Panc1 (cell line): ENCODE measurements at regions not wholly inside any gene's neighbourhood (a gene's known extent, or its start where the extent isn't known, plus 50 kb on each side); places are given as distances from the start of the nearest gene placed in this dataset.

Experiments used
- CTCF ChIP-seq: fragments of 450-650 bp; IDR thresholded peaks from 2 replicates; pipeline ENCODE4 v1.5.1; 2017; ENCODE audit warnings: mild to moderate bottlenecking
- TCF7L2 ChIP-seq: IDR thresholded peaks from 2 replicates; pipeline ENCODE4 v1.6.1; 2011; ENCODE audit warnings: mild to moderate bottlenecking, low read depth, low read length, inconsistent platforms
- TF ChIP-seq, protein P1 (sequence below), 2 experiments: IDR thresholded peaks; 2 replicates each; pipeline ENCODE4 v1.6.1; 2011 to 2012; ENCODE audit warnings: low read depth in 2 of 2, control low read depth in 1 of 2, low read length in 1 of 2, mild to moderate bottlenecking in 1 of 2, moderate library complexity in 1 of 2; ENCODE audit not compliant: insufficient read depth in 1 of 2

DNA sequence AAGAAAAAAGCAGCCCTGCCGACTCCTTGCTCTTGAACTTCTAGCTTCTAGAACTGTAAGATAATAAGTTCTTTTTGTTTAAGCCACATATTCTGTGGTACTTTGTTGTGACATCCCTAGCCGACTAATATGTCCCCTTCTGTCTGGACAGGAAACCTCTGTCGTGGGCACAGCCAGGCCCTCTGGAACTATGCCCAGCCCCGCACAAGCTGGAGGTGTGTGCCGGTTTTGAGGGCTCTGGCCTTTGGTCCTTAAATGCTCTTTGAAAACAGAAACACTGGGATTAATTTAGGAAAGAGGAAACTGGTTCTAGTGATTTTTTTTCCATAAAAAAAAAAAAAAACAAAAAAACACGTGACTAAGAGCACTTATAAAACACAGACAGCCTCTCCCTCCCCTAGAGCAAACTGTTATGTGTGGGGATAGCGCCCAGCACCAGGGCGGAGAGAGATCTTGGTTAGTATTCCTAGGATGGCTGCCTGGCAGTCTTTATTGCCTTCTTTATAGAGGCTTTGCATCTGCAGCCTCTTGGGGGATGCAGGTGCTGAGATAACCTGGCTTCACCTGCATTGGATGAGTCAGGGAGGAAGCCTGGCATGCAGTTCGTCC, 244.3 kb downstream of the NFATC2 start:
- TF ChIP-seq CTCF (no peak), TCF7L2 (no peak)
- TF ChIP-seq, protein P1, sequence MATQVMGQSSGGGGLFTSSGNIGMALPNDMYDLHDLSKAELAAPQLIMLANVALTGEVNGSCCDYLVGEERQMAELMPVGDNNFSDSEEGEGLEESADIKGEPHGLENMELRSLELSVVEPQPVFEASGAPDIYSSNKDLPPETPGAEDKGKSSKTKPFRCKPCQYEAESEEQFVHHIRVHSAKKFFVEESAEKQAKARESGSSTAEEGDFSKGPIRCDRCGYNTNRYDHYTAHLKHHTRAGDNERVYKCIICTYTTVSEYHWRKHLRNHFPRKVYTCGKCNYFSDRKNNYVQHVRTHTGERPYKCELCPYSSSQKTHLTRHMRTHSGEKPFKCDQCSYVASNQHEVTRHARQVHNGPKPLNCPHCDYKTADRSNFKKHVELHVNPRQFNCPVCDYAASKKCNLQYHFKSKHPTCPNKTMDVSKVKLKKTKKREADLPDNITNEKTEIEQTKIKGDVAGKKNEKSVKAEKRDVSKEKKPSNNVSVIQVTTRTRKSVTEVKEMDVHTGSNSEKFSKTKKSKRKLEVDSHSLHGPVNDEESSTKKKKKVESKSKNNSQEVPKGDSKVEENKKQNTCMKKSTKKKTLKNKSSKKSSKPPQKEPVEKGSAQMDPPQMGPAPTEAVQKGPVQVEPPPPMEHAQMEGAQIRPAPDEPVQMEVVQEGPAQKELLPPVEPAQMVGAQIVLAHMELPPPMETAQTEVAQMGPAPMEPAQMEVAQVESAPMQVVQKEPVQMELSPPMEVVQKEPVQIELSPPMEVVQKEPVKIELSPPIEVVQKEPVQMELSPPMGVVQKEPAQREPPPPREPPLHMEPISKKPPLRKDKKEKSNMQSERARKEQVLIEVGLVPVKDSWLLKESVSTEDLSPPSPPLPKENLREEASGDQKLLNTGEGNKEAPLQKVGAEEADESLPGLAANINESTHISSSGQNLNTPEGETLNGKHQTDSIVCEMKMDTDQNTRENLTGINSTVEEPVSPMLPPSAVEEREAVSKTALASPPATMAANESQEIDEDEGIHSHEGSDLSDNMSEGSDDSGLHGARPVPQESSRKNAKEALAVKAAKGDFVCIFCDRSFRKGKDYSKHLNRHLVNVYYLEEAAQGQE (IDR thresholded peaks at IDR 0.05; ENCODE audit: insufficient read depth in 1 of 2, low read depth in 2 of 2, low read length in 1 of 2): no peak
